C4-2B (cell line): ENCODE measurements at regions not wholly inside any gene's neighbourhood (a gene's known extent, or its start where the extent isn't known, plus 50 kb on each side); places are given as distances from the start of the nearest gene placed in this dataset.

Experiments used
- CTCF ChIP-seq: fragments of 450-650 bp; conservative IDR thresholded peaks from 2 replicates; pipeline ENCODE4 v1.5.1; 2017; ENCODE audit warnings: mild to moderate bottlenecking
- ZFX ChIP-seq: fragments of 450-650 bp; IDR thresholded peaks from 2 replicates; pipeline ENCODE4 v1.6.1; 2017

- TF ChIP-seq CTCF: no peak
- no peak for TF ChIP-seq ZFX
Measured at GRCh38 chr2:3113122-3113521, 264.5 kb downstream of the EIPR1 start.
